ENCODE measurements at regions not wholly inside any gene's neighbourhood (a gene's known extent, or its start where the extent isn't known, plus 50 kb on each side); places are given as distances from the start of the nearest gene placed in this dataset.

DNA sequence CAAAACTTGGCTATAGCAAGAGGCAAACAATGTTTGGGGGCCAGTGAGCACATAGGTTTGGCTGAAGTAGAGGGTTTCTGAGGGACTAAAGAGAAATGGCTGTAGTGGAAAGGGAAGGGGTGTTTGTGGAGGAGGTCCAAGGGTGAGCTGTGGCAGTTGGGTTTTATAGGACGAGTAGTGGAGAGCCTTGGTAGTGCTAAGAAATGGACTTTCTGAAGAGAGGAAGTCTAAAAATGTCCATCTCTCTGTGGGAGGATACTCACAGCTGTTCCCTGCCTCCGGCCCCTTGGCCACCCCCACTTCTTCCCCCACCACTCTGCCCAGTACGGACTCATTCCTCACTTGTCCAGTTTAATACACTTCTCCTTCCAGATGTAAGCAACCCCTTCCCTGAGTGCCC is 64.3 kb downstream of the ZNF22 start:
- Mint-ChIP-seq H3K4me1 (no peaks in the 10 kb centered on the region), H3K4me3 (no peak overlapping the region), H3K27ac (ENCODE audit: unreplicated experiment) (peak overlapping the region; percentile 81), H3K9me3 (no peaks in the 10 kb centered on the region), H3K27me3 (ENCODE audit: low read depth) (peaks cover 3% of the 10 kb centered on the region), H3K36me3 (ENCODE audit: low read depth) (no peaks in the 10 kb centered on the region)
- no peak for DNase-seq (ENCODE audit: low read depth, low spot score)
- TF ChIP-seq, protein P1, sequence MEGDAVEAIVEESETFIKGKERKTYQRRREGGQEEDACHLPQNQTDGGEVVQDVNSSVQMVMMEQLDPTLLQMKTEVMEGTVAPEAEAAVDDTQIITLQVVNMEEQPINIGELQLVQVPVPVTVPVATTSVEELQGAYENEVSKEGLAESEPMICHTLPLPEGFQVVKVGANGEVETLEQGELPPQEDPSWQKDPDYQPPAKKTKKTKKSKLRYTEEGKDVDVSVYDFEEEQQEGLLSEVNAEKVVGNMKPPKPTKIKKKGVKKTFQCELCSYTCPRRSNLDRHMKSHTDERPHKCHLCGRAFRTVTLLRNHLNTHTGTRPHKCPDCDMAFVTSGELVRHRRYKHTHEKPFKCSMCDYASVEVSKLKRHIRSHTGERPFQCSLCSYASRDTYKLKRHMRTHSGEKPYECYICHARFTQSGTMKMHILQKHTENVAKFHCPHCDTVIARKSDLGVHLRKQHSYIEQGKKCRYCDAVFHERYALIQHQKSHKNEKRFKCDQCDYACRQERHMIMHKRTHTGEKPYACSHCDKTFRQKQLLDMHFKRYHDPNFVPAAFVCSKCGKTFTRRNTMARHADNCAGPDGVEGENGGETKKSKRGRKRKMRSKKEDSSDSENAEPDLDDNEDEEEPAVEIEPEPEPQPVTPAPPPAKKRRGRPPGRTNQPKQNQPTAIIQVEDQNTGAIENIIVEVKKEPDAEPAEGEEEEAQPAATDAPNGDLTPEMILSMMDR (conservative IDR thresholded peaks at IDR 0.05): no peak

DNA sequence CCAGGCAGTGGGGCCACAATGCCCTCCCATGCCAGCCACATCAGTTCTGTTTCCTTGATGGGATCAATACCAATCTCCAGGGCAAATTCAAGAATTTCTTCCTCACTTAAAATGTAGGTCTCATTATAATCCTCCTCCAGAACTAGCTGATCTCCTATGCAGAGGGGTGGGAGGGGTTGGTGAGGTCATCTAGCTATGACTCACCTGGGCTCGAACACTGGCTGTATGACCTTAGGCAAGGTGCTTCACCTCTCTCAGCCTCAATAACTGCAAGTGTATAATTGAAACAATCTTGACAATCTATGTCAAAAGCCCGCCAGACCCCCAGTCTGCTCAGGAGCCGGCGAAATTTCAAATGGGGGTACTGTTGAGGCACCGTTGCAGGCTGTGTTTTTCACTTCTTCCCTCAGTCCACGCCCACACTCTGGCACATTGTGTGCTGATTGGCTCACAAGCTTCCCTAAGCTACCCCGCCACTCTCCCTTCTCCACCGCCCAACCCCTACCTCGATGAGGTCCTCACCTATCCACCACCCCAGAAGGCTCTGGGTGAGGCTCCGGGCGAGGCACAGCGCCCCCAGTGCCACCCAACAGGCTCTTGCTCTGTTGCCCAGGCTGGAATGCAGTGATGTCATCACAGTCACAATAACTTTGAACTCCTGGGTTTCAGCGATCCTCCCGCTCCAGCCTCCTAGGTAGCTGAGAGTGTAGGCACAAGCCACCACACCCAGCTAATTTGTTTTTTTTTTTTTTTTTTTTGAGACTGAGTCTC is 70.5 kb downstream of the ZNF22 start:
- Mint-ChIP-seq H3K36me3 (ENCODE audit: low read depth) (peaks cover 5% of the 10 kb centered on the region), H3K4me3 (no peak overlapping the region), H3K27ac (ENCODE audit: unreplicated experiment) (no peak overlapping the region), H3K9me3 (peaks cover 9% of the 10 kb centered on the region), H3K4me1 (peaks cover 10% of the 10 kb centered on the region), H3K27me3 (ENCODE audit: low read depth) (no peaks in the 10 kb centered on the region)
- no peak for DNase-seq (ENCODE audit: low read depth, low spot score)
- TF ChIP-seq, protein P1 (conservative IDR thresholded peaks at IDR 0.05): no peak

DNA sequence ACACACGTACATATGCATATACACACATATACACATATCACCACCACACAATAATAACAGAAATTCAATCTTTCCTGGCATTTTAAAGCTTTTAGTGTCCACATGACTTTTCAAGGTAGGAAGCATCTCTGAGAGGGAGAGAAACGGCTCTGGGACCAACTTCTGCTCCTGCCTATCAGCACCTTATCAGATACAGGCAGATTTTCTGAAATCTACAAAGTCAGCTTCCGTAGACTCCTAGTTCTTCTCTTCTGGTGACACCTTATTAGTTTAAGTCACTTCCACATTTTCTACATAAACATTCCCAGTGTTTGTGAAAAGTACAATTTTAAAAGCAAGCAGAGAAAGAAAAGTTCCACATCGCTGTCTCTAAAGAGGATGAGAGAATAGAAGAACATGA is 74.5 kb downstream of the ZNF22 start:
- Mint-ChIP-seq H3K4me3 (no peak overlapping the region), H3K9me3 (peaks cover 8% of the 10 kb centered on the region), H3K27ac (ENCODE audit: unreplicated experiment) (no peak overlapping the region), H3K36me3 (ENCODE audit: low read depth) (peaks cover 5% of the 10 kb centered on the region), H3K4me1 (peaks cover 18% of the 10 kb centered on the region), H3K27me3 (ENCODE audit: low read depth) (no peaks in the 10 kb centered on the region)
- no peak for DNase-seq (ENCODE audit: low read depth, low spot score)
- TF ChIP-seq, protein P1 (conservative IDR thresholded peaks at IDR 0.05): no peak

DNA sequence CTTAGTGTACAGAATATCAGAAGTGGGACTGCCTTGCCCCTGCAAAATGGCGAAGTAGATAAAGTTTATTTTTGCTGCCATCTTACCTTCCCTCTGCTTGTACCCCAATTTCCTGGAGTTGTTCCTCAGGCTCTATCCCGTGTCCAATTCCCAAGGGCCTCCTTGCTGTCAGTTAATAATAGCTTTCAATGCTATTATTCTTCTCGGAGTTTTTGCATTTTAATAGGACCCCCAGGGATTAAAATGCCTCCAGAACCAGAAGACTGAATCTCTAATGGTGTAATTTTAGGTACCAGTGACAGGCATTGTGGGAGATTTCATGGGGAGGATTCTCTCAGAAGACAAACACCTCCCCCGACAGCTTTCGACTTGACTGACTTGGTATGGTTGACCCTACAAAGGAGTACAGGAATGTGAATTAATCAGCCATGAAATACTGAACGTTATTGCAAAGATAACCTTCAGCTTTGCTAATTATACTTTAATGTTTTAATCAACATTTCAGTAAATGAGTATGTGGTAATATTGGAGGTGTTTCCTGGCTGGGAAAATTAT is 75.2 kb downstream of the ZNF22 start:
- TF ChIP-seq, protein P1 (conservative IDR thresholded peaks at IDR 0.05): no peak
- Mint-ChIP-seq H3K4me3 (no peak overlapping the region), H3K4me1 (peaks cover 18% of the 10 kb centered on the region), H3K9me3 (peaks cover 5% of the 10 kb centered on the region), H3K27ac (ENCODE audit: unreplicated experiment) (peak overlapping the region; percentile 8), H3K27me3 (ENCODE audit: low read depth) (no peaks in the 10 kb centered on the region), H3K36me3 (ENCODE audit: low read depth) (peaks cover 5% of the 10 kb centered on the region)
- DNase-seq (ENCODE audit: low read depth, low spot score): no peak

DNA sequence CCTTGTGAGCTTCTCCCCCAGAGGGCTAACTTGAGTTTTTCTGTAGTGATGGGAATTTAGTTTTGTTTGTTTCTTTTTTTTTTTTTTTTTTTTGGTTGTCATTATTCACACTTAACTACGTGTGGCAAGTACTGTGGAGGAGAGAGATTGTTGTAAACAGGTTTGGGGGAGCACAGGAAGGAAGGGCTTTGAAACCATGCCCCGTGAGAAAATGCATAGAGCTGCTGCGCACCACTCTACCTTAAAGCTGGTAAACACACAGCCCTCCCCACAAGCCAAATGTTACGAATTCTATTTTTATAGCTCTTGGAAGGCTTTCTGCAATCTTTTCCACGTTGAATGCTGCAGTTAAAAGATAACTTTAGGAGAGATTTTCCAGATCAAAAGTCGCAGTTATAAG is 76.2 kb downstream of the ZNF22 start:
- DNase-seq (ENCODE audit: low read depth, low spot score): no peak
- Mint-ChIP-seq H3K9me3 (peaks cover 5% of the 10 kb centered on the region), H3K27me3 (ENCODE audit: low read depth) (no peaks in the 10 kb centered on the region), H3K36me3 (ENCODE audit: low read depth) (peaks cover 5% of the 10 kb centered on the region), H3K4me3 (no peak overlapping the region), H3K27ac (ENCODE audit: unreplicated experiment) (no peak overlapping the region), H3K4me1 (peaks cover 18% of the 10 kb centered on the region)
- TF ChIP-seq, protein P1 (conservative IDR thresholded peaks at IDR 0.05): no peak
